ENCODE measurements at regions not wholly inside any gene's neighbourhood (a gene's known extent, or its start where the extent isn't known, plus 50 kb on each side); places are given as distances from the start of the nearest gene placed in this dataset.

GRCh38 chr6:90960324-90960723 is 373.5 kb upstream of the MAP3K7 start:
- no peaks in the 10 kb centered on the region for H3K36me3 Mint-ChIP-seq
- peaks cover under 1% of the 10 kb centered on the region for H3K4me1 Mint-ChIP-seq
- H3K9me3 Mint-ChIP-seq = peaks cover 4% of the 10 kb centered on the region
- DNase-seq (ENCODE audit: low spot score in 2 of 2, unreplicated experiment in 2 of 2) = no peak
- TF ChIP-seq CTCF (IDR thresholded peaks at IDR 0.05; ENCODE audit: unreplicated experiment) = no peak
- H3K27me3 Mint-ChIP-seq (ENCODE audit: low read depth) = no peaks in the 10 kb centered on the region
- H3K27ac Mint-ChIP-seq = no peak overlapping the region
- no peak overlapping the region for H3K4me3 Mint-ChIP-seq

GRCh38 chr6:90955246-90955645 is 368.4 kb upstream of the MAP3K7 start:
- H3K9me3 Mint-ChIP-seq = peaks cover 10% of the 10 kb centered on the region
- peaks cover 3% of the 10 kb centered on the region for H3K4me1 Mint-ChIP-seq
- H3K27ac Mint-ChIP-seq = no peak overlapping the region
- no peaks in the 10 kb centered on the region for H3K27me3 Mint-ChIP-seq (ENCODE audit: low read depth)
- no peaks in the 10 kb centered on the region for H3K36me3 Mint-ChIP-seq
- no peak for TF ChIP-seq CTCF (IDR thresholded peaks at IDR 0.05; ENCODE audit: unreplicated experiment)
- no peak for DNase-seq (ENCODE audit: low spot score in 2 of 2, unreplicated experiment in 2 of 2)
- H3K4me3 Mint-ChIP-seq = no peak overlapping the region

GRCh38 chr6:90953405-90954161 is 366.7 kb upstream of the MAP3K7 start:
- no peak for TF ChIP-seq CTCF (IDR thresholded peaks at IDR 0.05; ENCODE audit: unreplicated experiment)
- Mint-ChIP-seq H3K36me3 (no peaks in the 10 kb centered on the region), H3K27me3 (ENCODE audit: low read depth) (no peaks in the 10 kb centered on the region), H3K9me3 (peaks cover 6% of the 10 kb centered on the region), H3K4me3 (no peak overlapping the region), H3K4me1 (peaks cover 5% of the 10 kb centered on the region), H3K27ac (no peak overlapping the region)
- DNase-seq (ENCODE audit: low spot score in 2 of 2, unreplicated experiment in 2 of 2) = no peak

- Mint-ChIP-seq H3K27me3 (ENCODE audit: low read depth) (no peaks in the 10 kb centered on the region), H3K36me3 (no peaks in the 10 kb centered on the region), H3K4me1 (peaks cover 5% of the 10 kb centered on the region), H3K9me3 (peaks cover 6% of the 10 kb centered on the region), H3K4me3 (no peak overlapping the region), H3K27ac (no peak overlapping the region)
- TF ChIP-seq CTCF (IDR thresholded peaks at IDR 0.05; ENCODE audit: unreplicated experiment) = no peak
- DNase-seq (ENCODE audit: low spot score in 2 of 2, unreplicated experiment in 2 of 2) = no peak
These were observed 365.3 kb upstream of the MAP3K7 start for GRCh38 chr6:90952176-90952575.

GRCh38 chr6:90948540-90948939 is 361.7 kb upstream of the MAP3K7 start:
- H3K9me3 Mint-ChIP-seq = no peaks in the 10 kb centered on the region
- H3K27ac Mint-ChIP-seq = no peak overlapping the region
- no peaks in the 10 kb centered on the region for H3K36me3 Mint-ChIP-seq
- no peak for TF ChIP-seq CTCF (IDR thresholded peaks at IDR 0.05; ENCODE audit: unreplicated experiment)
- no peaks in the 10 kb centered on the region for H3K27me3 Mint-ChIP-seq (ENCODE audit: low read depth)
- H3K4me1 Mint-ChIP-seq = peaks cover 2% of the 10 kb centered on the region
- no peak for DNase-seq (ENCODE audit: low spot score in 2 of 2, unreplicated experiment in 2 of 2)
- no peak overlapping the region for H3K4me3 Mint-ChIP-seq
